A204.1 (cell line): ENCODE measurements at regions not wholly inside any gene's neighbourhood (a gene's known extent, or its start where the extent isn't known, plus 50 kb on each side); places are given as distances from the start of the nearest gene placed in this dataset.

ENCODE experiments used
- FAIRE-seq: peaks from 2 replicates; lab custom pipeline; 2012; peaks lifted over from hg19 to GRCh38; lab: Jason Lieb, UNC

DNA sequence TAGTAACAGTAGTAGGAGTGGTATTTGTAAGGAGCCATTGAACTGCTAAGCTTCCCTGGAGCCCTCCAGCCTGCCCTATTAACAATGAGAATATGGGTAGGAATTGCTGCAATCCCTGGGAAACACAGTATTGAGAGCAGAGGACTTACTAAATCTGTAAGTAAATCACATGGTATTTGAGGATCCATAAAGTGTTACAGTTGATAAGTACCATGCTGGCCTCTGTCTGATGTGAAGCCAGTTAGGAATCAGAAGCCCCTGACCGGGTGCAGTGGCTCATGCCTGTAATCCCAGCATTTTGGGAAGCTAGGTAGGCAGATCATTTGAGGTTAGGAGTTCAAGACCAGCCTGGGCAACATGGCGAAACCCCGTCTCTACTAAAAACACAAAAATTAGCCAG is 224.6 kb downstream of the C1D start:
- FAIRE-seq: no peak

DNA sequence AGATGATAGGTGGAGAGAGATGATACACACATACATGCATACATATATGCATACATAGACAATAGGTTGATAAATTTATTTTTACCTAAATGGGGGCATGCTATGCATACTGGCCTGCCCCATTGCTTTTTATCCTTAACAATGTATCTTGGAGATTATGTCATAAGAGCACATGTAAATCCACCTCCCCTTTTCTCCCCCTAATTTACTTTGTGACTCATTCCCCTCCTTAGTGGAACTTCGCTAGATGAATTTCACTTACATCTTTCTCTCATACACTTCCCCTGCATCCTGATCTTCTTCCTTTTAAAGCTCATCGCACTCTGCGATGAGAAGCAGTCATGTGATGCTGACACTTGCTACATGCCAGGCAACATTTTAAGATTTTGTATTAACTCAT is 223.6 kb downstream of the C1D start:
- FAIRE-seq: no peak

GRCh38 chr2:67839668-67840067 is 223.1 kb downstream of the C1D start:
- no peak for FAIRE-seq

- FAIRE-seq: no peak
These were observed 222.2 kb downstream of the C1D start for GRCh38 chr2:67840460-67841068.

DNA sequence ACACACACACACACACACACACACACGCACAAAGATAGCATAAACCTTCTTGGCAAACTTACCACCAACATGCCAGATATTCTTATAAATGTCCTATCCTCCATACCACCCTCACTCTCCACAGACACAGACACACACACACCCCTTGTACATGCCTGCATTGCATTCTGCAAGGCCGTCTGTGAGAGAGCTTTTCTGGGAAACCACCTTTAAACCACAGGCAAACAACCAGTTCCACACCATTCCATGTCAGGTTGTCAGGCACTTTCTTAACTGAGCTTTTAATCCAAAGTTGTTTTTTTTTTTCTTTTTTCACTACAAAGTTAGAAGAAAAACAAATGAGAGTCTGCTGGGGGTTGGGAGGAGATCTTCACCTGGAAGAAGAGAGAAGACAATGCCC is 221.1 kb downstream of the C1D start:
- FAIRE-seq: no peak

DNA sequence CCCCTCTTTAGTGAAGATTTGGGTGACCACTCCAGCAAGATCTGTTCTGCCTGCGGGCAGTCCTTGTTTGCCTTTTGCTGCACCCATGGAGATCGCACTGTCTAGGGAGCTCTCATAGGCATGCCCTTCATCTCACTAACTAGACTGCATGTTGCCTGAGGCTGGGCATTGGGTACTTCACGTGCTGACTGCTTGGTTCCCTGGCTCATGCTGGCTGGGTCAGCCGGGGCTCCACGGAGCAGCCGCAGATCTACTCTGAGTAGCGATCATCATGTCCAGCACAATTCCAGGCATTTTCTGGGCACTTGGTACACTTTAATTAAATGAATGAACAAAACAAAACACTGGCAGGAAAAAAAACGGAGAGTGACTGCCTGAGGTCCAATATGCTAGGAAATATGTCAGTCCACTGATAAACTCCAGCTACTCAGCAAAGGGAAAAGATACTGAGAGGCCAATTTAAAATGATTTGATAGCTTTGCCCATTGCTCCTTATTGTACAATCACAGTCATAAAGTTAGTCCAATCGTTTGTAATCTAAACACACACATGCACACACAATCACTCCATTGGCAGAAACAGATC is 220.3 kb downstream of the C1D start:
- no peak for FAIRE-seq

DNA sequence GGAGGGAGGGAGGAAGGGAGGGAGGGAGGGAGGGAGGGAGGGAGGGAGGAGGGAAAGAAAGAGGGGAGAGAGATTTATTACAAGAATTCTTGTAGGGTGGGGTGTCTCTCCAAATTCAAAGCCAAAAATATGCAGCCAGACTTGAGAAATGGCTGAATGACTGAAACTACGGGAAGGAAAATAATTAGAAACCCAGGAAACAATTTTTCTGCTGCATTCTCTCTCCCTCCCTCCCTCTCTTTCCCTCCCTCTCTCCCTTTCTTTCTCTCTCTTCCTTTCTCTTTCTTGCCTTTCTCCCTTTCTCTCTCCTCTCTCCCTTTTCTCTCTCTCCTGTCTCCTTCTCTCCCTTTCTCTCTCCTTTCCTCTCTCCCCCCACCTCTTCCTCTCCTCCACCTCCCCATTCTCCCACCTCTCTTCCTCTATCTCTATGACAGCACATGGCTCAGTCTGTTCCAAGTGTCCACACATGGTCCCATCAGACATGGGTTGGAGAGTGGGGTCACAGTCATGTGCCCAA is 218.7 kb downstream of the C1D start:
- FAIRE-seq: no peak

- FAIRE-seq: no peak
These were observed 217.0 kb downstream of the C1D start for GRCh38 chr2:67845621-67846369.

- FAIRE-seq: no peak
These were observed 216.3 kb downstream of the C1D start for GRCh38 chr2:67846370-67847070.

- no peak for FAIRE-seq
These were observed 214.1 kb downstream of the C1D start for GRCh38 chr2:67848551-67849285.

DNA sequence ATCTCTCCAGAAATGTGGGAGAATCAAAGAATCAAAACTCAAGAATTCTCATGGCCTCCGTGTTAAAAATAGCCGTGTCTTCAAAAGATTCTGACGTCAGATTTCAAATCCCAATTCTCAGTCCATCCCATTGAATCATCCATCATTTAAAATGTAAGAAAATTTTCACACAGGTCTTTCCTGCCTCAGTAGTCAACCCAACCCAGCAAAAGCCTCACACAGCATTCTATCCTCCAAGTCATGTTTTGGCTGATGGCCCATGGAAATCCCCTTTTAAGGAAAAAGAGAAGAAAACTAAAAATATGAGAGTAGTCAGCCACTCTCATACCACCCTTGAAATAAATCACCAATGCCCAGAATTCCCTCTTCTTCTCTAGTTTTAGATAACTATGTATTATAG is 211.8 kb downstream of the C1D start:
- FAIRE-seq: no peak

DNA sequence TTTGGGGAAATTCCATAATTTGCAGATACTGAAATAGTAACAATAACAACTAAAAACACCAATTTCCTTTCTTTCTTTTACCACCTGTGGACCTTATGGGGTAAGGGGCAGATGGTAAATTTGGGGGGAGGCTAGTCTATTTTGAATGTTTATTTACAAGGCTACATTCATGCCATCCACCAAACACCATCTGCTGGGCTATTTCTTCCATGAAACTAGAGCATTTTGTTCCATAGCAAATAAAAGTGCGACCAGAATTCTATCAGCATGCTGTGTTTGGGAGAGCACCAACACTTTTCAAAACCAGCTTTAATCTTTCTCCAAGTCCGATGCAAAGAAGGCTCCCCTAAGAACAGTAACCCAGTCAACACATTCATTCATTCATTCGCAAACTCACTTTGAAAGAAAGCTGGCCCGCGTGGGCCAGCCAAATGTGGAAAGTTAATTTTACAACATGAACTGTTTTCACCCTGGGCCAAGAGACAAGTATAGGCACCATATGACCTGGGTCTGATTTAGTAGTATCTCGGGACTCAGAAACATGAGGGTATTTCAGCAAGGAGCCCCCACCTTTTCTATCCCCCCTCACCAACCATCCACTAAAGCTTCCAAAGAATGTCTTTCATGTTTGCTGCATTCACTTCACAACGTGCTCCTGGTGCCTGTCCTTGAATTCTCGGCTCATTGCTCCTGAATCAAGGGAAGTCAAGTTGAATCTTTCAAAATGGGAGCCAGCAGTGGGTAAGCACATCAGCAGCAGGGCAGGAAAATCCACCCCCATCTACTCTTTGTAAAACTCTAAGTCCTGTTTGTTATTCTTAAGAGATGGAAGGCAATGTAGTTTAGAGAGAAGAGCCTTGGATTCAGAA is 210.6 kb downstream of the C1D start:
- FAIRE-seq: no peak

DNA sequence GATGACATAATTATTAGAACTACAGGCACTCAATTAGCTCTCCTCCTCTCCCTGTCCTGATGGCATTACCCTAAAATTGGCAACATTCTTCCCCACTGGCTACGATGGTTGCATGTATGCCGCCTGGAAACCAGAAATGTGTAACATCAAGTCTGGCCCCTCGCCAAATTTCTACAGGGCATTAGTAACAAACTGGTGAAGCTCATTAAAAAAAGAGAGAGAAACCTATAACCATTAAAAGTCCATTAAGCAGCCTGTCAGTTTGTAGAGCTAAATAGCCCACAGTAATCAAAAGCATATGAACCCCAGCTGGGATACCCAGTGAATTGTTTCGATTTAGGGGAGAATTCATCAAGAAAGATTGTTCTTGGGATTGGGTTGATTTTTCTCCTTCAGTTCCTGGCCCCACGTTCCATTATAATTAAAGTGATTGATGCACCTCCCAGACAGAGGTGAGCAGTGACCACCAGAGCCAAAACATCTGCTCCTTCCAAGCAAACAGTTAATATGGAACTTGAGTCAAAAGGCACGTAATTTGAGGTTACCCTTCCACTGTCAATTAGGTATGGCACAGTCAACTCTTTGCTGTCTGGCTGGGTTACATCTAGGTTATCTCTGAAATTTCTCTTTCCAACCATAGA is 208.6 kb downstream of the C1D start:
- no peak for FAIRE-seq

- no peak for FAIRE-seq
These were observed 208.0 kb downstream of the C1D start for GRCh38 chr2:67854798-67855197.

DNA sequence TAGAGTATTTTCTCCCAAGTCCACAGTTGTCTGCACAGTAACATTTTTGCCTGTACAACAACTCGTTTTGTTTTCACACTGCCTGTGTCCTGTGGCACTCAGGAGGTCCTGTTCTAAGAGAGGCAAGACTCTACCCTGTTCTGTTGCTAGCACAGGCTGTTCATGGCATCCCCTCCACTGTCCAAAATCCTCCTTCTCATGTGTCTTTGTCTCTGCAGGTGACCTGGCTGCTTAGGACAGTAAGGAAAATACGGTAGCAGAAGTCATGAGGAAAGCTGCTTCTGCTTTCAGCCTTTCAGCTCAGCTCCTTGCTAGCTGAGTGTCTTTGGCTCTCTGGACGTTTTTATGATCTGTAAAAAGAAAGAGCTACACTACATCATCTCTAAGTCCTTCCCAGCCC is 205.9 kb downstream of the C1D start:
- no peak for FAIRE-seq

DNA sequence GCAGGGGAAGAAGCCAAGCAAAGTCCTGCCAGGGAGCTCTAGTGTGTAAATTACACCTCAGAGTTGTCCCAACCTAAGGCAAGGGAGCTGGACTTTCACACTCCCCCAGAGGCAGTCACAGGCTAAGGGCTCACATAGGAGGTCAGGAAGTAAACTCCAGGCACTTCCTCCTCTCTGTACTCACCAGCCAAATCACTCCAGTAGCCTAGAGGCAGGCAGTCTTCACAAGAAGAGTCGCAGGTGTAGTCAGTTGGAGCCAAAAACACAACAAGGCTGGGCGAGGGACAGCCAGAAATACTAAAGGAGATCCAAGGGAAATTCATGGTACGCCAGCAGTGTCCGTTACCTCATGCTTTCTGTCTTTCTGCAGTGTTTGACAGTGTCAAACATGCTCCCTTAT is 205.0 kb downstream of the C1D start:
- no peak for FAIRE-seq

- FAIRE-seq: no peak
These were observed 203.9 kb downstream of the C1D start for GRCh38 chr2:67858886-67859285.

DNA sequence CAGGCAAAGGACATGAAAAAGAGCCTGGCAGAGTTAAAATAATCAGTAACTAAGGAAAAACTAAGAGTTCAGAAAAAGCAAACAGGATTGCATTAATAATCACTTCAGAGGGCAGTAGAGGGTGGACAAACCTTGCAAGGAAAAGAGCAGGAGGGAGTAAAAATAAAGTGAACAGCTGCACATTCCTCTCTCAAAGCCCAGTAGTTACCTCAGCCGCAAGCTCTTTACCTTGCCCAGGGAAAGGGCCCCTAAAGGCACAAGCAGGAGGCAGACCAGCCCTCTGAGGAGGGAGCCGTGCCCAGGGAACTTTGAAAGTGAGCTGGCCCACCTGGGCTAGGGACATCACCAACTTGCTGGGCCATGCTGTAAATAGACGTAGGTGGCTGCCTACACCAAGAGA is 196.9 kb downstream of the C1D start:
- FAIRE-seq: no peak

- FAIRE-seq: no peak
These were observed 195.1 kb downstream of the C1D start for GRCh38 chr2:67867735-67868134.

DNA sequence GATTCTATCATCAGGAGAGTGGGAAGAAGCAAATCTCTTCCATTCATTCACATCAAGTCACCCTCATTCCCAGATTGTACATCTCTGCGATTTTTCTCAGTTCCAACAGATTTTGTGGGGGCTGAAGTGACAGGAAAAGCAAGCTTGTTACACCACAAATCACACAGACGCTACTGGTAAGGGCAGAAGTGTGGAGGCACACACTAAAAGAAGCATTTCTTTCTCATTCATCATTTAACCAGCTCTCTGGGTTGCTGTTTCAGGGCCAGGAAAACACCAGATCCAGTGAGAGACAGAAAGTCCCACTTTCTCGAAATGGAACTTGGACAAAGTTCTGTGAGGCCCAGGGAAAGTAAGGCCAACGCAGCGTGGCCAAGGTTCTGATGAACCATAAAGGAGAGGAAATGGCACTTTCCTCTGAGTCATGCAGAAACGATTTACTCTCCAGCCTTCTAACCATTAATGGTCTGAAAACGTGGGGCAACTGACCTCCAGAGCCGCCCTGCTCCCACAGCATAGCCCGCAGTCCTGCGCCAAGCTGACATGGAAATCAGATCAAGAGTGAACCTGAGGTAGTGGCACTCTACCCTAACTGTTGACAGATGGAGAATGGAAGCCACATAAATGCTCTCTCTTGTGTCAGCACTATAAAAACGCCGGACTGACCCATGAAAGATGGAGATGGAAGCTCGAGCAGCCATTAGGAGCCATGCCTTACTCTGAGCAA is 191.0 kb downstream of the C1D start:
- FAIRE-seq: no peak
